MM.1S (cell line): ENCODE measurements at regions not wholly inside any gene's neighbourhood (a gene's known extent, or its start where the extent isn't known, plus 50 kb on each side); places are given as distances from the start of the nearest gene placed in this dataset.

ENCODE experiments used
- DNase-seq: peaks from one replicate; pipeline ENCODE4 v3.0.0-alpha.2; 2015
- H2AFZ ChIP-seq: fragments of 300-600 bp; sonication (generic); 2 replicates; pipeline ENCODE4 v1.6.0; 2016; ENCODE audit warnings: antibody characterized with exemption, low read length
- H3F3A ChIP-seq: fragments of 300-600 bp; sonication (generic); 2 replicates; pipeline ENCODE4 v1.6.1; 2016; ENCODE audit warnings: mild to moderate bottlenecking, antibody characterized with exemption, low read length, moderate library complexity, mixed read lengths; ENCODE audit not compliant: insufficient read depth
- H3K27ac ChIP-seq: fragments of 300-600 bp; sonication (generic); 2 replicates; pipeline ENCODE4 v1.5.1; 2016; ENCODE audit warnings: mild to moderate bottlenecking, low read length
- H3K27me3 ChIP-seq: fragments of 300-600 bp; sonication (generic); replicated peaks from 2 replicates; pipeline ENCODE4 v1.6.0; 2016; ENCODE audit warnings: low read length; ENCODE audit not compliant: insufficient read depth
- H3K36me3 ChIP-seq: fragments of 300-600 bp; sonication (generic); replicated peaks from 2 replicates; pipeline ENCODE4 v1.6.1; 2016; ENCODE audit warnings: mild to moderate bottlenecking, low read length, mixed read lengths; ENCODE audit not compliant: insufficient read depth
- H3K4me1 ChIP-seq: fragments of 300-600 bp; sonication (generic); 2 replicates; pipeline ENCODE4 v1.6.1; 2016; ENCODE audit warnings: low read length, mixed read lengths
- H3K4me2 ChIP-seq: fragments of 300-600 bp; sonication (generic); 2 replicates; pipeline ENCODE4 v1.6.0; 2016; ENCODE audit warnings: low read depth, low read length
- H3K4me3 ChIP-seq: fragments of 300-600 bp; sonication (generic); 2 replicates; pipeline ENCODE4 v1.5.1; 2016; ENCODE audit warnings: low read length, mixed read lengths
- H3K79me2 ChIP-seq: fragments of 300-600 bp; sonication (generic); 2 replicates; pipeline ENCODE4 v1.6.1; 2016; ENCODE audit warnings: mixed run types, low read length, mixed read lengths
- H3K9ac ChIP-seq: fragments of 300-600 bp; sonication (generic); 2 replicates; pipeline ENCODE4 v1.6.1; 2016; ENCODE audit warnings: low read length, mixed read lengths
- H3K9me2 ChIP-seq: fragments of 300-600 bp; sonication (generic); replicated peaks from 2 replicates; pipeline ENCODE4 v1.6.1; 2016; ENCODE audit warnings: mild to moderate bottlenecking, low read length, mixed read lengths; ENCODE audit not compliant: insufficient read depth
- H3K9me3 ChIP-seq: fragments of 300-600 bp; sonication (generic); replicated peaks from 2 replicates; pipeline ENCODE4 v1.6.1; 2016; ENCODE audit warnings: mild to moderate bottlenecking, low read length, mixed read lengths; ENCODE audit not compliant: insufficient read depth
- H4K20me1 ChIP-seq: fragments of 300-600 bp; sonication (generic); 2 replicates; pipeline ENCODE4 v1.6.1; 2016; ENCODE audit warnings: mild to moderate bottlenecking, low read length, moderate library complexity, mixed read lengths; ENCODE audit not compliant: insufficient read depth
- CTCF ChIP-seq: fragments of 300-600 bp; sonication (generic); IDR thresholded peaks from 2 replicates; pipeline ENCODE4 v1.5.1; 2016; ENCODE audit warnings: antibody characterized with exemption, low read length, mixed read lengths
- EZH2 ChIP-seq: fragments of 300-600 bp; sonication (generic); optimal IDR thresholded peaks from 2 replicates; pipeline ENCODE3; 2017; ENCODE audit warnings: low read depth, mild to moderate bottlenecking, antibody characterized with exemption, low read length, mixed read lengths
- EZH2phosphoT487 ChIP-seq: fragments of 300-600 bp; sonication (generic); IDR thresholded peaks from 2 replicates; pipeline ENCODE4 v1.6.1; 2018; ENCODE audit warnings: antibody characterized with exemption, low read length

- no peaks in the 10 kb centered on the region for H3F3A ChIP-seq
- TF ChIP-seq CTCF (no peak), EZH2 (no peak), EZH2phosphoT487 (no peak)
- H3K9me3 ChIP-seq = no peaks in the 10 kb centered on the region
- H4K20me1 ChIP-seq = no peaks in the 10 kb centered on the region
- no peaks in the 10 kb centered on the region for H3K4me1 ChIP-seq
- no peak overlapping the region for H2AFZ ChIP-seq
- H3K27ac ChIP-seq = no peak overlapping the region
- H3K36me3 ChIP-seq = no peaks in the 10 kb centered on the region
- H3K79me2 ChIP-seq = no peaks in the 10 kb centered on the region
- H3K9me2 ChIP-seq = no peaks in the 10 kb centered on the region
- H3K4me2 ChIP-seq = no peak overlapping the region
- no peaks in the 10 kb centered on the region for H3K27me3 ChIP-seq
- no peak overlapping the region for H3K4me3 ChIP-seq
- DNase-seq = no peak
- no peak overlapping the region for H3K9ac ChIP-seq
Measured at GRCh38 chr12:94023879-94024278, 124.5 kb upstream of the PLXNC1 start.

GRCh38 chr12:94025068-94025467, 123.3 kb upstream of the PLXNC1 start:
- no peak overlapping the region for H2AFZ ChIP-seq
- H4K20me1 ChIP-seq = no peaks in the 10 kb centered on the region
- TF ChIP-seq EZH2phosphoT487 = no peak
- TF ChIP-seq EZH2 = no peak
- no peak for TF ChIP-seq CTCF

GRCh38 chr12:94025756-94026155, 122.6 kb upstream of the PLXNC1 start:
- no peak for TF ChIP-seq EZH2
- TF ChIP-seq EZH2phosphoT487 = no peak
- TF ChIP-seq CTCF = no peak
- no peak for DNase-seq
- H3K9me2 ChIP-seq = no peaks in the 10 kb centered on the region
- H3K4me1 ChIP-seq = no peaks in the 10 kb centered on the region
- no peaks in the 10 kb centered on the region for H4K20me1 ChIP-seq
- H3K4me3 ChIP-seq = no peak overlapping the region
- no peaks in the 10 kb centered on the region for H3K36me3 ChIP-seq
- no peaks in the 10 kb centered on the region for H3K27me3 ChIP-seq
- no peak overlapping the region for H3K27ac ChIP-seq
- no peak overlapping the region for H3K4me2 ChIP-seq
- H3K79me2 ChIP-seq = no peaks in the 10 kb centered on the region
- no peak overlapping the region for H3K9ac ChIP-seq
- no peak overlapping the region for H2AFZ ChIP-seq
- no peaks in the 10 kb centered on the region for H3K9me3 ChIP-seq
- no peaks in the 10 kb centered on the region for H3F3A ChIP-seq

More at GRCh38 chr12:94025068-94025467, 123.3 kb upstream of the PLXNC1 start:
- H3K36me3 ChIP-seq = no peaks in the 10 kb centered on the region
- no peaks in the 10 kb centered on the region for H3K9me3 ChIP-seq
- no peak overlapping the region for H3K4me3 ChIP-seq
- no peaks in the 10 kb centered on the region for H3K9me2 ChIP-seq
- no peaks in the 10 kb centered on the region for H3F3A ChIP-seq
- DNase-seq = no peak
- H3K27me3 ChIP-seq = no peaks in the 10 kb centered on the region
- H3K4me2 ChIP-seq = no peak overlapping the region
- no peak overlapping the region for H3K27ac ChIP-seq
- H3K79me2 ChIP-seq = no peaks in the 10 kb centered on the region
- no peaks in the 10 kb centered on the region for H3K4me1 ChIP-seq
- no peak overlapping the region for H3K9ac ChIP-seq
